Panc1 (cell line): ENCODE measurements at regions not wholly inside any gene's neighbourhood (a gene's known extent, or its start where the extent isn't known, plus 50 kb on each side); places are given as distances from the start of the nearest gene placed in this dataset.

Experiments
- ATAC-seq: fragments of 200-7000 bp; cut with Tn5 transposase; 2 replicates; pipeline ENCODE4 v1.9.1; 2020; ENCODE audit warnings: mild to moderate bottlenecking, moderate library complexity
- BruUV-seq: library from RNA; stranded (reverse); fragments of 400-500 nt; replicated peaks from 2 replicates; lab custom pipeline; 2021; lab: Mats Ljungman, UMichigan
- CTCF ChIA-PET: fragments of 300-600 bp; sonication (Branson Sonifier 250); formaldehyde crosslinking; loops from one replicate; lab custom pipeline; 2022; ENCODE audit warnings: antibody characterized with exemption; lab: Charles Lee
- POLR2A ChIA-PET: fragments of 300-600 bp; sonication (Branson Sonifier 250); formaldehyde crosslinking; loops from one replicate; lab custom pipeline; 2022; ENCODE audit warnings: antibody characterized with exemption; lab: Charles Lee
- DNase-seq: peaks from one replicate; pipeline ENCODE4 v3.0.0-alpha.2; 2010; ENCODE audit warnings: low read depth, low spot score
- H3K27ac ChIP-seq: 2 replicates; pipeline ENCODE4 v1.5.1; 2011; ENCODE audit warnings: mild to moderate bottlenecking, low read length, inconsistent platforms
- H3K27me3 ChIP-seq: fragments of 200-500 bp; sonication (Bioruptor generic); 2 replicates; pipeline ENCODE4 v1.6.0; 2014; ENCODE audit warnings: low read length, inconsistent platforms; ENCODE audit not compliant: control insufficient read depth, insufficient read depth
- H3K36me3 ChIP-seq: fragments of 200-500 bp; sonication (Bioruptor generic); 2 replicates; pipeline ENCODE4 v1.5.1; 2014; ENCODE audit warnings: inconsistent platforms, mild to moderate bottlenecking, low read length, moderate library complexity; ENCODE audit not compliant: control insufficient read depth, insufficient read depth
- H3K4me1 ChIP-seq: 2 replicates; pipeline ENCODE4 v1.5.1; 2011; ENCODE audit warnings: inconsistent platforms, mild to moderate bottlenecking, low read length, moderate library complexity; ENCODE audit not compliant: control insufficient read depth, insufficient read depth
- H3K4me3 ChIP-seq, 2 experiments: 2 replicates each; pipeline ENCODE4 v1.5.1; 2011 to 2012; ENCODE audit warnings: low read depth in 2 of 2, low read length in 2 of 2, mild to moderate bottlenecking in 2 of 2, inconsistent platforms in 1 of 2, moderate library complexity in 1 of 2
- H3K9me3 ChIP-seq: fragments of 200-500 bp; sonication (Bioruptor generic); 2 replicates; pipeline ENCODE4 v1.5.1; 2014; ENCODE audit warnings: low read depth, mild to moderate bottlenecking, inconsistent platforms, low read length, moderate library complexity; ENCODE audit not compliant: control insufficient read depth, insufficient read depth
- CTCF ChIP-seq: fragments of 450-650 bp; IDR thresholded peaks from 2 replicates; pipeline ENCODE4 v1.5.1; 2017; ENCODE audit warnings: mild to moderate bottlenecking
- POLR2AphosphoS5 ChIP-seq: IDR thresholded peaks from 2 replicates; pipeline ENCODE4 v1.6.1; 2012; ENCODE audit warnings: mild to moderate bottlenecking, low read depth, low read length, moderate library complexity
- REST ChIP-seq, 2 experiments: IDR thresholded peaks; 2 replicates each; pipeline ENCODE4 v1.6.1; 2011 to 2012; ENCODE audit warnings: low read depth in 2 of 2, control low read depth in 1 of 2, low read length in 1 of 2, mild to moderate bottlenecking in 1 of 2, moderate library complexity in 1 of 2; ENCODE audit not compliant: insufficient read depth in 1 of 2
- SIN3A ChIP-seq: IDR thresholded peaks from 2 replicates; pipeline ENCODE4 v1.6.1; 2012; ENCODE audit warnings: low read depth, mild to moderate bottlenecking, low read length, moderate library complexity, borderline replicate concordance; ENCODE audit not compliant: insufficient read depth
- TCF7L2 ChIP-seq: IDR thresholded peaks from 2 replicates; pipeline ENCODE4 v1.6.1; 2011; ENCODE audit warnings: mild to moderate bottlenecking, low read depth, low read length, inconsistent platforms
- in situ Hi-C: cut with HindIII; loops from 2 replicates; pipeline ENCODE4 v1.10.0; 2016; ENCODE audit warnings: low sequenced_read_pairs, low pct_unique_long_range_greater_than_20kb
- intact Hi-C: fragments of 100-400 bp; cut with micrococcal nuclease; formaldehyde crosslinking; loops from one replicate; pipeline ENCODE4 v1.10.0; 2022; ENCODE audit not compliant: unreplicated experiment

- no peaks in the 10 kb centered on the region for H3K36me3 ChIP-seq
- no peaks in the 10 kb centered on the region for H3K9me3 ChIP-seq
- ATAC-seq (no peak), DNase-seq (no peak)
- no TSS peak for BruUV-seq
- intact Hi-C loops = loop anchor here (5.0 kb wide), 1 partner anchor 328 kb away; no protein-coding TSS in a partner anchor
- no peak for TF ChIP-seq POLR2AphosphoS5
- no peak for TF ChIP-seq SIN3A
- H3K27me3 ChIP-seq = no peaks in the 10 kb centered on the region; the same call in 1 of the 2 replicates
- in situ Hi-C loops = no loop called here
- H3K4me3 ChIP-seq = no peak overlapping the region
- no peaks in the 10 kb centered on the region for H3K4me1 ChIP-seq
- H3K27ac ChIP-seq = no peak overlapping the region
- ChIA-PET CTCF (no interaction called here), POLR2A (interaction anchor here (0.7 kb wide), 1 partner anchor 8 kb away, joined by 3 read pairs; no protein-coding TSS in a partner anchor)
Observed at GRCh38 chr12:131640525-131640924, 70.4 kb upstream of the SFSWAP start.

GRCh38 chr12:131641315-131641714 is 69.6 kb upstream of the SFSWAP start:
- Histone ChIP-seq H3K4me3 (no peak overlapping the region), H3K9me3 (no peaks in the 10 kb centered on the region), H3K4me1 (no peaks in the 10 kb centered on the region), H3K36me3 (no peaks in the 10 kb centered on the region), H3K27ac (no peak overlapping the region), H3K27me3 (no peaks in the 10 kb centered on the region; the same call in 1 of the 2 replicates)
- ChIA-PET CTCF (no interaction called here), POLR2A (no interaction called here)
- intact Hi-C loops = loop anchor here (5.0 kb wide), 1 partner anchor 329 kb away; no protein-coding TSS in a partner anchor
- TF ChIP-seq REST (IDR thresholded peaks at IDR 0.05; ENCODE audit: insufficient read depth in 1 of 2, low read depth in 2 of 2, low read length in 1 of 2) = no peak
- TF ChIP-seq SIN3A = no peak
- TF ChIP-seq POLR2AphosphoS5 = no peak
- TF ChIP-seq TCF7L2 = no peak
- no peak for TF ChIP-seq CTCF
- DNase-seq = no peak
- in situ Hi-C loops = no loop called here
- no TSS peak for BruUV-seq
- no peak for ATAC-seq

- DNase-seq (no peak), ATAC-seq (peak; percentile 61)
- BruUV-seq = no TSS peak
- Histone ChIP-seq H3K36me3 (no peaks in the 10 kb centered on the region), H3K27ac (no peak overlapping the region), H3K4me1 (no peaks in the 10 kb centered on the region), H3K4me3 (no peak overlapping the region), H3K9me3 (no peaks in the 10 kb centered on the region), H3K27me3 (no peaks in the 10 kb centered on the region; the same call in 1 of the 2 replicates)
- ChIA-PET CTCF (no interaction called here), POLR2A (no interaction called here)
- no peak for TF ChIP-seq SIN3A
- no peak for TF ChIP-seq CTCF
- intact Hi-C loops = loop anchor here (5.0 kb wide), 1 partner anchor 330 kb away; no protein-coding TSS in a partner anchor
- in situ Hi-C loops = no loop called here
Observed at GRCh38 chr12:131642101-131642540, 68.8 kb upstream of the SFSWAP start.
